GM21526 (cell line): ENCODE measurements at regions not wholly inside any gene's neighbourhood (a gene's known extent, or its start where the extent isn't known, plus 50 kb on each side); places are given as distances from the start of the nearest gene placed in this dataset.

Experiments
- ATAC-seq: cut with Tn5 transposase; IDR thresholded peaks from one replicate; pipeline ENCODE4 v1.9.1; 2021; ENCODE audit warnings: moderate library complexity; ENCODE audit not compliant: unreplicated experiment, low FRiP score

- no peak for ATAC-seq
Measured at GRCh38 chr5:12825163-12825562, 920.9 kb upstream of the CTNND2 start.

GRCh38 chr5:12805165-12805698, 901.0 kb upstream of the CTNND2 start:
- no peak for ATAC-seq

GRCh38 chr5:12799165-12799564, 894.9 kb upstream of the CTNND2 start:
- no peak for ATAC-seq

GRCh38 chr5:12795333-12795663, 891.1 kb upstream of the CTNND2 start:
- no peak for ATAC-seq

GRCh38 chr5:12794476-12795332, 890.5 kb upstream of the CTNND2 start:
- ATAC-seq = no peak

- ATAC-seq = no peak
Measured at GRCh38 chr5:12793373-12793772, 889.1 kb upstream of the CTNND2 start.

GRCh38 chr5:12780536-12780935, 876.3 kb upstream of the CTNND2 start:
- no peak for ATAC-seq

- ATAC-seq = no peak
Measured at GRCh38 chr5:12777342-12777741, 873.1 kb upstream of the CTNND2 start.

- no peak for ATAC-seq
Measured at GRCh38 chr5:12772276-12772675, 868.0 kb upstream of the CTNND2 start.

GRCh38 chr5:12759377-12759776, 855.1 kb upstream of the CTNND2 start:
- no peak for ATAC-seq

- ATAC-seq = no peak
Measured at GRCh38 chr5:12757035-12757434, 852.8 kb upstream of the CTNND2 start.

- ATAC-seq = no peak
Measured at GRCh38 chr5:12745537-12745936, 841.3 kb upstream of the CTNND2 start.

GRCh38 chr5:12743582-12743981, 839.3 kb upstream of the CTNND2 start:
- ATAC-seq = no peak

- ATAC-seq = no peak
Measured at GRCh38 chr5:12730354-12730753, 826.1 kb upstream of the CTNND2 start.

GRCh38 chr5:12716664-12717063, 812.4 kb upstream of the CTNND2 start:
- ATAC-seq = no peak

- no peak for ATAC-seq
Measured at GRCh38 chr5:12707560-12707959, 803.3 kb upstream of the CTNND2 start.

GRCh38 chr5:12704955-12705354, 800.7 kb upstream of the CTNND2 start:
- ATAC-seq = no peak

GRCh38 chr5:12703254-12703653, 799.0 kb upstream of the CTNND2 start:
- ATAC-seq = no peak

- ATAC-seq = no peak
Measured at GRCh38 chr5:12695651-12696050, 791.4 kb upstream of the CTNND2 start.

- ATAC-seq = no peak
Measured at GRCh38 chr5:12691330-12691729, 787.1 kb upstream of the CTNND2 start.

GRCh38 chr5:12690361-12690760, 786.1 kb upstream of the CTNND2 start:
- ATAC-seq = no peak

GRCh38 chr5:12683249-12683648, 779.0 kb upstream of the CTNND2 start:
- no peak for ATAC-seq
